WTC11 (cell line): ENCODE measurements at regions not wholly inside any gene's neighbourhood (a gene's known extent, or its start where the extent isn't known, plus 50 kb on each side); places are given as distances from the start of the nearest gene placed in this dataset.

Experiments used
- ATAC-seq: fragments of 200-7000 bp; cut with Tn5 transposase; 2 replicates; pipeline ENCODE4 v1.10.0; 2021; ENCODE audit warnings: mild to moderate bottlenecking, moderate library complexity
- CTCF ChIA-PET: fragments of 300-600 bp; sonication (Branson Sonifier 250); formaldehyde crosslinking; loops from one replicate; lab custom pipeline; 2021; ENCODE audit warnings: antibody characterized with exemption; lab: Charles Lee
- POLR2A ChIA-PET: fragments of 350-600 bp; sonication (Branson Sonifier 250); formaldehyde crosslinking; loops from one replicate; lab custom pipeline; 2021; ENCODE audit warnings: antibody characterized with exemption; lab: Charles Lee
- DNase-seq: peaks from one replicate; pipeline ENCODE4 v3.0.0; 2021; ENCODE audit warnings: low spot score
- H3K27ac Mint-ChIP-seq: 2 replicates; pipeline ENCODE4 v1.8.0; 2021; ENCODE audit warnings: mixed read lengths
- H3K27me3 Mint-ChIP-seq: 2 replicates; pipeline ENCODE4 v1.8.0; 2021; ENCODE audit warnings: low read depth, mild to moderate bottlenecking, moderate library complexity, mixed read lengths
- H3K36me3 Mint-ChIP-seq: 2 replicates; pipeline ENCODE4 v1.8.0; 2021; ENCODE audit warnings: mixed read lengths
- H3K4me1 Mint-ChIP-seq: 2 replicates; pipeline ENCODE4 v1.8.0; 2022; ENCODE audit warnings: mixed read lengths
- H3K4me3 Mint-ChIP-seq: 2 replicates; pipeline ENCODE4 v1.8.0; 2021; ENCODE audit warnings: mild to moderate bottlenecking, moderate library complexity, mixed read lengths
- H3K9me3 Mint-ChIP-seq: 2 replicates; pipeline ENCODE4 v1.8.0; 2021; ENCODE audit warnings: mixed read lengths
- ATF1 ChIP-seq: sonication (generic); formaldehyde crosslinking; IDR thresholded peaks from 2 replicates; pipeline ENCODE4 v1.8.1; 2023; ENCODE audit warnings: mild to moderate bottlenecking, moderate library complexity, missing genetic modification reagents
- CREB1 ChIP-seq: sonication (generic); formaldehyde crosslinking; IDR thresholded peaks from 2 replicates; pipeline ENCODE4 v1.8.0; 2023; ENCODE audit warnings: mild to moderate bottlenecking, missing genetic modification reagents
- ERG ChIP-seq: fragments of 250-450 bp; sonication (Bioruptor Pico); IDR thresholded peaks from 2 replicates; pipeline ENCODE4 v1.8.0; 2021; ENCODE audit warnings: mild to moderate bottlenecking
- GTF2I ChIP-seq: fragments of 250-450 bp; sonication (Bioruptor Pico); conservative IDR thresholded peaks from 2 replicates; pipeline ENCODE4 v1.4.0; 2021; ENCODE audit warnings: mild to moderate bottlenecking
- HMGA2 ChIP-seq: fragments of 250-450 bp; sonication (Bioruptor Pico); IDR thresholded peaks from 2 replicates; pipeline ENCODE4 v1.4.0; 2021; ENCODE audit warnings: mild to moderate bottlenecking, moderate library complexity
- JUN ChIP-seq: sonication (generic); formaldehyde crosslinking; IDR thresholded peaks from 2 replicates; pipeline ENCODE4 v1.8.0; 2023; ENCODE audit warnings: mild to moderate bottlenecking, missing genetic modification reagents
- MXD4 ChIP-seq: fragments of 250-450 bp; sonication (Bioruptor Pico); IDR thresholded peaks from 2 replicates; pipeline ENCODE4 v1.8.0; 2021; ENCODE audit warnings: mild to moderate bottlenecking, moderate library complexity, borderline replicate concordance
- NFATC4 ChIP-seq: fragments of 250-450 bp; sonication (Bioruptor Pico); IDR thresholded peaks from 2 replicates; pipeline ENCODE4 v1.9.0; 2021; ENCODE audit warnings: mild to moderate bottlenecking
- NR2C2 ChIP-seq: sonication (generic); formaldehyde crosslinking; IDR thresholded peaks from 2 replicates; pipeline ENCODE4 v1.8.0; 2022; ENCODE audit warnings: mild to moderate bottlenecking, missing genetic modification reagents
- SMAD3 ChIP-seq: sonication (generic); formaldehyde crosslinking; IDR thresholded peaks from 2 replicates; pipeline ENCODE4 v1.8.0; 2022; ENCODE audit warnings: missing genetic modification reagents, mild to moderate bottlenecking, borderline replicate concordance
- SMAD4 ChIP-seq: sonication (generic); formaldehyde crosslinking; IDR thresholded peaks from 2 replicates; pipeline ENCODE4 v1.8.0; 2022; ENCODE audit warnings: mild to moderate bottlenecking, missing genetic modification reagents
- TP53 ChIP-seq: sonication (generic); formaldehyde crosslinking; IDR thresholded peaks from 2 replicates; pipeline ENCODE4 v1.8.1; 2023; ENCODE audit warnings: mild to moderate bottlenecking, missing genetic modification reagents
- ZBTB43 ChIP-seq: sonication (generic); formaldehyde crosslinking; IDR thresholded peaks from 2 replicates; pipeline ENCODE4 v1.8.1; 2023; ENCODE audit warnings: mild to moderate bottlenecking, missing genetic modification reagents
- ZMAT4 ChIP-seq: fragments of 250-450 bp; sonication (Bioruptor Pico); IDR thresholded peaks from 2 replicates; pipeline ENCODE4 v1.9.0; 2021; ENCODE audit warnings: mild to moderate bottlenecking
- ZNF121 ChIP-seq: sonication (generic); formaldehyde crosslinking; IDR thresholded peaks from 2 replicates; pipeline ENCODE4 v1.8.0; 2023; ENCODE audit warnings: missing genetic modification reagents
- ZNF138 ChIP-seq: sonication (generic); formaldehyde crosslinking; conservative IDR thresholded peaks from 2 replicates; pipeline ENCODE4 v1.8.1; 2022; ENCODE audit warnings: mild to moderate bottlenecking, moderate library complexity, missing genetic modification reagents
- ZNF263 ChIP-seq: sonication (generic); formaldehyde crosslinking; IDR thresholded peaks from 2 replicates; pipeline ENCODE4 v1.8.1; 2022; ENCODE audit warnings: low read depth, mild to moderate bottlenecking, moderate library complexity, missing genetic modification reagents
- ZNF317 ChIP-seq: sonication (generic); formaldehyde crosslinking; IDR thresholded peaks from 2 replicates; pipeline ENCODE4 v1.8.1; 2023; ENCODE audit warnings: low read depth, mild to moderate bottlenecking, moderate library complexity, missing genetic modification reagents, borderline replicate concordance
- ZNF416 ChIP-seq: fragments of 250-450 bp; sonication (Bioruptor Pico); IDR thresholded peaks from 2 replicates; pipeline ENCODE4 v1.9.0; 2021; ENCODE audit warnings: mild to moderate bottlenecking, inconsistent platforms
- ZSCAN18 ChIP-seq: fragments of 250-450 bp; sonication (Bioruptor Pico); IDR thresholded peaks from 2 replicates; pipeline ENCODE4 v2.1.2; 2022; ENCODE audit warnings: mild to moderate bottlenecking, moderate library complexity
- TF ChIP-seq, protein P1 (sequence below): sonication (generic); formaldehyde crosslinking; IDR thresholded peaks from 2 replicates; pipeline ENCODE4 v1.8.0; 2022; ENCODE audit warnings: mild to moderate bottlenecking, missing genetic modification reagents
- TF ChIP-seq, protein P2 (sequence below): fragments of 250-450 bp; sonication (Bioruptor Pico); IDR thresholded peaks from 2 replicates; pipeline ENCODE4 v1.9.0; 2021; ENCODE audit warnings: mild to moderate bottlenecking, borderline replicate concordance
- TF ChIP-seq, protein P3 (sequence below): sonication (generic); formaldehyde crosslinking; IDR thresholded peaks from 2 replicates; pipeline ENCODE4 v1.8.1; 2022; ENCODE audit warnings: low read depth, mild to moderate bottlenecking, moderate library complexity, missing genetic modification reagents, borderline replicate concordance

GRCh38 chr5:103414604-103415003 lies 148.0 kb downstream of the NUDT12 start (continued):
- no peak for TF ChIP-seq ZBTB43 (CRISPR knock-in tag)
- TF ChIP-seq, protein P1, sequence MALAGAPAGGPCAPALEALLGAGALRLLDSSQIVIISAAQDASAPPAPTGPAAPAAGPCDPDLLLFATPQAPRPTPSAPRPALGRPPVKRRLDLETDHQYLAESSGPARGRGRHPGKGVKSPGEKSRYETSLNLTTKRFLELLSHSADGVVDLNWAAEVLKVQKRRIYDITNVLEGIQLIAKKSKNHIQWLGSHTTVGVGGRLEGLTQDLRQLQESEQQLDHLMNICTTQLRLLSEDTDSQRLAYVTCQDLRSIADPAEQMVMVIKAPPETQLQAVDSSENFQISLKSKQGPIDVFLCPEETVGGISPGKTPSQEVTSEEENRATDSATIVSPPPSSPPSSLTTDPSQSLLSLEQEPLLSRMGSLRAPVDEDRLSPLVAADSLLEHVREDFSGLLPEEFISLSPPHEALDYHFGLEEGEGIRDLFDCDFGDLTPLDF (CRISPR knock-in tag) = no peak
- no peak for TF ChIP-seq ZNF138
- no peak for TF ChIP-seq ZSCAN18
- TF ChIP-seq ZNF263 (CRISPR knock-in tag) = no peak
- TF ChIP-seq SMAD3 (CRISPR knock-in tag) = no peak
- no peak for TF ChIP-seq NFATC4
- TF ChIP-seq, protein P2, sequence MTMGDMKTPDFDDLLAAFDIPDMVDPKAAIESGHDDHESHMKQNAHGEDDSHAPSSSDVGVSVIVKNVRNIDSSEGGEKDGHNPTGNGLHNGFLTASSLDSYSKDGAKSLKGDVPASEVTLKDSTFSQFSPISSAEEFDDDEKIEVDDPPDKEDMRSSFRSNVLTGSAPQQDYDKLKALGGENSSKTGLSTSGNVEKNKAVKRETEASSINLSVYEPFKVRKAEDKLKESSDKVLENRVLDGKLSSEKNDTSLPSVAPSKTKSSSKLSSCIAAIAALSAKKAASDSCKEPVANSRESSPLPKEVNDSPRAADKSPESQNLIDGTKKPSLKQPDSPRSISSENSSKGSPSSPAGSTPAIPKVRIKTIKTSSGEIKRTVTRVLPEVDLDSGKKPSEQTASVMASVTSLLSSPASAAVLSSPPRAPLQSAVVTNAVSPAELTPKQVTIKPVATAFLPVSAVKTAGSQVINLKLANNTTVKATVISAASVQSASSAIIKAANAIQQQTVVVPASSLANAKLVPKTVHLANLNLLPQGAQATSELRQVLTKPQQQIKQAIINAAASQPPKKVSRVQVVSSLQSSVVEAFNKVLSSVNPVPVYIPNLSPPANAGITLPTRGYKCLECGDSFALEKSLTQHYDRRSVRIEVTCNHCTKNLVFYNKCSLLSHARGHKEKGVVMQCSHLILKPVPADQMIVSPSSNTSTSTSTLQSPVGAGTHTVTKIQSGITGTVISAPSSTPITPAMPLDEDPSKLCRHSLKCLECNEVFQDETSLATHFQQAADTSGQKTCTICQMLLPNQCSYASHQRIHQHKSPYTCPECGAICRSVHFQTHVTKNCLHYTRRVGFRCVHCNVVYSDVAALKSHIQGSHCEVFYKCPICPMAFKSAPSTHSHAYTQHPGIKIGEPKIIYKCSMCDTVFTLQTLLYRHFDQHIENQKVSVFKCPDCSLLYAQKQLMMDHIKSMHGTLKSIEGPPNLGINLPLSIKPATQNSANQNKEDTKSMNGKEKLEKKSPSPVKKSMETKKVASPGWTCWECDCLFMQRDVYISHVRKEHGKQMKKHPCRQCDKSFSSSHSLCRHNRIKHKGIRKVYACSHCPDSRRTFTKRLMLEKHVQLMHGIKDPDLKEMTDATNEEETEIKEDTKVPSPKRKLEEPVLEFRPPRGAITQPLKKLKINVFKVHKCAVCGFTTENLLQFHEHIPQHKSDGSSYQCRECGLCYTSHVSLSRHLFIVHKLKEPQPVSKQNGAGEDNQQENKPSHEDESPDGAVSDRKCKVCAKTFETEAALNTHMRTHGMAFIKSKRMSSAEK (CRISPR knock-in tag) = no peak
- TF ChIP-seq NR2C2 (CRISPR knock-in tag) = no peak
- no peak for TF ChIP-seq ZNF317 (CRISPR knock-in tag)
- no peak for TF ChIP-seq ZMAT4 (CRISPR knock-in tag)
- no peak for TF ChIP-seq ZNF121 (CRISPR knock-in tag)
- TF ChIP-seq, all 79 proteins: peak for 0

GRCh38 chr5:103411711-103412110 lies 150.9 kb downstream of the NUDT12 start:
- ChIA-PET CTCF (no interaction called here), POLR2A (interaction anchor here (0.6 kb wide), 1 partner anchor 19 kb away, joined by 4 read pairs; no protein-coding TSS in a partner anchor)
- H3K4me1 Mint-ChIP-seq = no peaks in the 10 kb centered on the region
- no peaks in the 10 kb centered on the region for H3K36me3 Mint-ChIP-seq
- H3K9me3 Mint-ChIP-seq = peaks cover 5% of the 10 kb centered on the region
- H3K27ac Mint-ChIP-seq = no peak overlapping the region
- no peak overlapping the region for H3K4me3 Mint-ChIP-seq
- no peak for ATAC-seq
- H3K27me3 Mint-ChIP-seq = no peaks in the 10 kb centered on the region
- DNase-seq = no peak
- no peak for TF ChIP-seq NFATC4

DNA sequence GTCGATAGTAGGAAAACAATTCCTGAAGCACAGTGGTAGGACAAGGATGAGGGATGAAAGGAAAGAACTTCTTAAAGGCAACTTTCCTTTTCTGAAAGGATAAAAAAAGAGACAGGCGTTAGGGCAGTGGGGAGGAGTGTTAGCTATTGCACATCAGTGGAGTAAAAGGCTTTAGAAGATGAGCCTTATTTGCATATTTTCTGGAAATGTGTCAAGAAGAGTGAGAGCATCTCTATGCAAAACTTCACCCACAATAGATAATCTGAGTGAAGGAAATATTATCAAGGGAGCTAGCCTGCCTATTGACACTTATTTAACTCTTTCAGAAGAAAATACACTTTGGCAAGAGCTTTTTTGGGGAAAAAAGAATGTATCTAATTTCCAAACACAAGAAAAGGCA lies 151.6 kb downstream of the MACIR start:
- no peak for ATAC-seq
- H3K4me3 Mint-ChIP-seq = no peak overlapping the region
- H3K9me3 Mint-ChIP-seq = no peaks in the 10 kb centered on the region
- no peak overlapping the region for H3K27ac Mint-ChIP-seq
- H3K4me1 Mint-ChIP-seq = no peaks in the 10 kb centered on the region
- no peaks in the 10 kb centered on the region for H3K27me3 Mint-ChIP-seq
- ChIA-PET POLR2A (no interaction called here), CTCF (no interaction called here)
- DNase-seq = no peak
- no peaks in the 10 kb centered on the region for H3K36me3 Mint-ChIP-seq
- TF ChIP-seq SMAD4 (CRISPR knock-in tag) (no peak), JUN (CRISPR knock-in tag) (no peak), TP53 (no peak), ZBTB43 (CRISPR knock-in tag) (no peak), GTF2I (no peak), MXD4 (CRISPR knock-in tag) (no peak), ERG (CRISPR knock-in tag) (no peak), CREB1 (CRISPR knock-in tag) (no peak), ATF1 (CRISPR knock-in tag) (no peak), HMGA2 (CRISPR knock-in tag) (no peak), ZNF416 (CRISPR knock-in tag) (no peak)
- TF ChIP-seq, protein P3, sequence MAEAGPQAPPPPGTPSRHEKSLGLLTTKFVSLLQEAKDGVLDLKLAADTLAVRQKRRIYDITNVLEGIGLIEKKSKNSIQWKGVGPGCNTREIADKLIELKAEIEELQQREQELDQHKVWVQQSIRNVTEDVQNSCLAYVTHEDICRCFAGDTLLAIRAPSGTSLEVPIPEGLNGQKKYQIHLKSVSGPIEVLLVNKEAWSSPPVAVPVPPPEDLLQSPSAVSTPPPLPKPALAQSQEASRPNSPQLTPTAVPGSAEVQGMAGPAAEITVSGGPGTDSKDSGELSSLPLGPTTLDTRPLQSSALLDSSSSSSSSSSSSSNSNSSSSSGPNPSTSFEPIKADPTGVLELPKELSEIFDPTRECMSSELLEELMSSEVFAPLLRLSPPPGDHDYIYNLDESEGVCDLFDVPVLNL (CRISPR knock-in tag) = no peak
